ENCODE measurements at regions not wholly inside any gene's neighbourhood (a gene's known extent, or its start where the extent isn't known, plus 50 kb on each side); places are given as distances from the start of the nearest gene placed in this dataset.

- no peak for DNase-seq
Measured at GRCh38 chr7:91798425-91798824, 82.1 kb downstream of the MTERF1 start.

- no peak for DNase-seq
Measured at GRCh38 chr7:91800389-91800788, 80.1 kb downstream of the MTERF1 start.

GRCh38 chr7:91801331-91801983 lies 79.0 kb downstream of the MTERF1 start:
- no peak for DNase-seq

GRCh38 chr7:91811236-91811635 lies 69.3 kb downstream of the MTERF1 start:
- no peak for DNase-seq

- no peak for DNase-seq
Measured at GRCh38 chr7:91811641-91812040, 68.9 kb downstream of the MTERF1 start.

GRCh38 chr7:91812388-91812787 lies 68.1 kb downstream of the MTERF1 start:
- no peak for DNase-seq

GRCh38 chr7:91814189-91814588 lies 66.3 kb downstream of the MTERF1 start:
- no peak for DNase-seq

Measured in DMS153 (cell line).